ENCODE measurements at regions not wholly inside any gene's neighbourhood (a gene's known extent, or its start where the extent isn't known, plus 50 kb on each side); places are given as distances from the start of the nearest gene placed in this dataset.

DNA sequence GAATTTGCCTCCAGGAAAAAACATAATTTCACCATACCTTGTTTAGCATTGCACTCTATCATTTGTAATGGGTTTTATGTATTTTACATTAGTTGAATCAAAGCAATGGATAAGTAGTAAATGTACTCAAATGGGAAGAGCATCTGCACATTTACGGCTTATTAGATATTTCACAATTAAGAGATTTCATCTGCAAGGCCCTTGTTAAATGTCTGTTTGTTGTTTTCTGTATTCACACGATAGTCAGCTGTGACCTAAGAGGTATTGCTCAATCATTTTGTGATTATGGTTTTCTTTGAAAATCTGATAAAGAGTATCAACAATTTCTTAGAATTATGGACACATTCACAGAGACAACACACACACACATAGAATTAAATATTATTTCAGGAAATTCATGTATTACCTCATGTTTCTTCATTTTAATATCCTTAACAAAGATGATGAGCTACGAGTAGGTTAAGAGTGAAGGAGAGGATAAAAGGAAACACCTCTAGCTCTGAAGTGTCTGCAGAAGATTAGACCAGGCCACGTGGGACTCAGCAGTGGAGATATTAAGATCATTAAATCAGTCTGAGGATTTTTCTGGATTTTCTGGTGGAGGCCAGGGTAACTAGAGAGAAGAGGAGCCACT is 121.9 kb upstream of the POU1F1 start:
- TF ChIP-seq, protein P1, sequence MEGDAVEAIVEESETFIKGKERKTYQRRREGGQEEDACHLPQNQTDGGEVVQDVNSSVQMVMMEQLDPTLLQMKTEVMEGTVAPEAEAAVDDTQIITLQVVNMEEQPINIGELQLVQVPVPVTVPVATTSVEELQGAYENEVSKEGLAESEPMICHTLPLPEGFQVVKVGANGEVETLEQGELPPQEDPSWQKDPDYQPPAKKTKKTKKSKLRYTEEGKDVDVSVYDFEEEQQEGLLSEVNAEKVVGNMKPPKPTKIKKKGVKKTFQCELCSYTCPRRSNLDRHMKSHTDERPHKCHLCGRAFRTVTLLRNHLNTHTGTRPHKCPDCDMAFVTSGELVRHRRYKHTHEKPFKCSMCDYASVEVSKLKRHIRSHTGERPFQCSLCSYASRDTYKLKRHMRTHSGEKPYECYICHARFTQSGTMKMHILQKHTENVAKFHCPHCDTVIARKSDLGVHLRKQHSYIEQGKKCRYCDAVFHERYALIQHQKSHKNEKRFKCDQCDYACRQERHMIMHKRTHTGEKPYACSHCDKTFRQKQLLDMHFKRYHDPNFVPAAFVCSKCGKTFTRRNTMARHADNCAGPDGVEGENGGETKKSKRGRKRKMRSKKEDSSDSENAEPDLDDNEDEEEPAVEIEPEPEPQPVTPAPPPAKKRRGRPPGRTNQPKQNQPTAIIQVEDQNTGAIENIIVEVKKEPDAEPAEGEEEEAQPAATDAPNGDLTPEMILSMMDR (IDR thresholded peaks at IDR 0.05): no peak
- no peak for TF ChIP-seq ZFX (IDR thresholded peaks at IDR 0.05; ENCODE audit: borderline replicate concordance)
